ENCODE measurements at regions not wholly inside any gene's neighbourhood (a gene's known extent, or its start where the extent isn't known, plus 50 kb on each side); places are given as distances from the start of the nearest gene placed in this dataset.
A peak's percentile ranks its signal among the peaks of the same experiment; 100 is the strongest.
"Not testable (repeated sequence)": the region's sequence is repeated elsewhere in the genome, so short reads cannot be mapped to it uniquely, and the experiment has no call there.

GRCh38 chr3:139202226-139202958, 141.4 kb upstream of the MRPS22 start:
- DNase-seq, result no peak

GRCh38 chr3:139202959-139203349, 140.9 kb upstream of the MRPS22 start:
- no peak for DNase-seq

- DNase-seq, result no peak
Measured at GRCh38 chr3:139203752-139204151, 140.1 kb upstream of the MRPS22 start.

DNA sequence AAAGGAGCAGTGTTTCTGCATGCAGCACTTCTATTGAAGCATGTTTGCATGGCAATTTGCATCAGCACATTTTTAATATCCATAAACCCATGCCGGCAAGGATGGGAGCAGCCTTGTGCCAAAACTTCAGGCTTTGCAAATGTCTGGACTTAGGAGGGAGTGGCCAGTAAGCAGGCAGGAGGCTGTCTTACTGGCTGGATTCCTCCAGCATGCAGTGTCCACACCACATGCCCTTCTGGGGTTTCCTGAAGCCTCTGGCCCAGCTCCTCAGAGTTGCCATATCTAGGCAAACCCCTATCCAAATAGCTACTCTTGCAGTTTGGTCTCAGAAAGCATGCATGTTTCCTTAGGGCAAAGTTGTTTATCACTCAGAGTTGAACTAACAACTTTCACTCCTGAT, 139.1 kb upstream of the MRPS22 start:
- no peak for DNase-seq

GRCh38 chr3:139213936-139214335, 129.9 kb upstream of the MRPS22 start:
- no peak for DNase-seq

DNA sequence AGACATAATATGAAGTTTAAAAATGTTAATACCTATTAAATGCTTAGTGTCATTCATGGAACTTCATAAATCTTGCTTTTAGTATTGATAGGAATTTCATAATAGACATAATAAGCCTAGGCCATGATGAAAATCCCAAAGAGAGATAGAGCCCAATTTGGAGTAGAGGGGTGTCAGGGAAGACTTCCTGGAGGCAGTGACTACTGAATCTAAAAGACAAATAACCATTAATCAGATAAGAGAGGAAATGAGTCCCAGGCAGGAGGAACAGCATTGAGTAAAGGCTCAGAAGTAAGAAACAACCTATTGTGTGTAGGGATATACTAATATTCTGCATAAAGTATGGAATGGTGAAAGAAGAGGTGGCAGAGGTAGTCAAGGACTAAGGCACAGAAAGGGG, 126.9 kb upstream of the MRPS22 start:
- no peak for DNase-seq

- no peak for DNase-seq
Measured at GRCh38 chr3:139217633-139218032, 126.2 kb upstream of the MRPS22 start.

- no peak for DNase-seq
Measured at GRCh38 chr3:139218046-139218445, 125.8 kb upstream of the MRPS22 start.

- no peak for DNase-seq
Measured at GRCh38 chr3:139219463-139219862, 124.4 kb upstream of the MRPS22 start.

- DNase-seq, result no peak
Measured at GRCh38 chr3:139222100-139222657, 121.6 kb upstream of the MRPS22 start.

DNA sequence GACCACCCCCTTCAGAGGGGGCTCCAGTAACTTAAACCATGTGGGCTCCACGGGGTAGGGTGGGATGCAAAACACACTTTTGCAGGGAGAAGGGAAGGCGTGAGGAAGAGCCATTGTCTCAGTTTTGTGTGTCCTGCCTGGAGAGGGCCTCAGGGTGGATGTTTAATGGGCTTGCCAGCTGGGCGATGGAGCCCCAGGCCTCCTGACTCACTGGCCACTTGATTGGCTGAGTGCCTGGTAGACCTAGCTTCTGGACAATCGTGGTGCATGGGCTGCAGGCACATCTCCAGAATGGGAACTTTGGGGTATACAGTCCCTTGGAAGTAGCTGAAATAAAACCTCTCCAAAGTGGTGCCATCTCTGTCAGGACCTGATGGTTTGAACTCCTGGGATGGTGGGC, 118.3 kb upstream of the MRPS22 start:
- no peak for DNase-seq

DNA sequence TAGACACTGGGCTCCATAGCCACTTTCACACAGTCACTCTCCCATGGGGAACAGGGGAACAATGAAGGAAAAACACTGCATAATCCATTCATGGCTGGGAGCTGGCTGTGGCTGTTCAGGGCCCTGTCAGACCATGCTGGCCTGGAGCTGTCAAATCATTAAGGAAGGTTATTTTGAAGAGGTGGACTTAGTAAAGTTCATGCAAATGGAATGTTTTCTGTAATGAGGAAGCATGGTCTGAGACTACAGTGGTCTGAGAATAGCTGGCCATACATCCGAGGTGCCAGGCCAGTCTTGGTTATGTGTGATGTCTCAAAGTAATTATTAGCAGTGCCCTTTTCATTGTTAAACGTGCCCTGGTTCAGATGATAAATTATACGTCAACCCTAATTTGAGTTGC, 117.1 kb upstream of the MRPS22 start:
- DNase-seq, result no peak

DNA sequence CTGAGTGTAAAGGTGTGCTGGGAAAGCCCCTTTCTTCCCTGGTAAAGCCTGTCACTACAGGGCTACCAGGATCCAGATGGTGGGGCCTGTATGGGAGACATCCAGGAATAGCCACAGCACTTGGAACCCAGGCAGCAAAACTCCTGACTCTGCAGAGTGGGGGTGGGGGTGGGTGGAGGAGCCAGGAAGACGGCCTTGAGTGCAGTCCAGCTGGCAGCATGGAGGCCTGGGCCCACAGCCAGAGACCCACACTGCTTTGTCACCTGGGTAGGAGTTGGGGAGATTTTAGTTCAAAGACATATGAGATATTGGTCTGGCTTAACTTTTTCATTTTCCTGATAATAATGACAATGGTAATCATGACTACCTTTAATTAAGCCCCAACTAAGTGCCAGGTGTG, 116.7 kb upstream of the MRPS22 start:
- peak; percentile 77 for DNase-seq

GRCh38 chr3:139227827-139228226, 116.0 kb upstream of the MRPS22 start:
- DNase-seq, result no peak

DNA sequence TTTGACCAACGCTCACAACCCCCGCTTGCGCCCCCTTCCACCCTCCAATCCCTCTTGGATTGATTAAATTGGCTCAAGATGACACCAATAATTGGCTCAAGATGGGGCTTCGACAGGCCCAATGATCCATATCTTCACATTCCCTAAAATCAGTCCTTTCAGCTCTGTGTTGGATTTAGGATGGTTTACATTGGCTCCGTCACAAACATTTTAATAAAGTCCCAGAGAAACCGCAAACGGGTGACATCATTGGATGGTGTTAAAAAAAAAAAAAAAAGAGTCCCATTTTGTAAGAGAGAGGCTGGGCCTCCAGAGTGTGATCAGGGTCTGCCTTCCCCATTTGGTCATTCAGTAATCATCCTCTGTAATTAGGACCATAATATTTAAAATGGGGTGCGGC, 113.4 kb upstream of the MRPS22 start:
- DNase-seq, result no peak

DNA sequence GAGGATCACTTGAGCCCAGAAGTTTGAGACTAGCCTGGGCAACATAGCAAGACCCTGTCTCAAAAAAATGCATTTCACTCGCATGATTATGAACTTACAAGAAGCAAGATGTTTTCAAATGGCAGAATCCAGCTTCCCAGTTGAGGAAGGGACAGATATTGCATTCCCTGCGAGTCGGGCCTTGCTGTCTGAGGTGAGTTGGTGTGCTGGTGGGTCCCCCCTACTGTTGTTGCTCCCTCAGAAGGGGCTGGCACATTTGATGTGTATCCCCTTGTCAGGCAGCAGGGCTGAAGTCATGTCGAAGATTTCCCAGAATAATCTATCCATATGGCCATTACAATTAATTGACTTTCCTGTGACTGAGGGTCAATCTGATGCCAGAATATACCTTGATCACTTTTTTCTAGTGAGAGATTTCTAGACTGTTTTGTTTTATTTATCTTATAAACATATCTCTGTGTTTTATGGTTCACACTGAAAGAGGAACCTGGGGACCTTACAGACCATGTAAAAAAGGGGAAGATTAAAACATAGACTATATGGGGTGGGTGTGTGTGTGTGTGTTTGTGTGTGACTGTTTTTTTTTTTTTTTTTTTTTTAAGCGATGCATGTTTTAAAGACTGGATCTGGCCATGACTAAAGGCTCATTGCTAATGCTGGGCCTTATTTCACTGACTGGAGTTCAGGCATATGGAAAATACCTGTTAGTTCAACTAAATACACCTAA, 112.1 kb upstream of the MRPS22 start:
- DNase-seq, result no peak

DNA sequence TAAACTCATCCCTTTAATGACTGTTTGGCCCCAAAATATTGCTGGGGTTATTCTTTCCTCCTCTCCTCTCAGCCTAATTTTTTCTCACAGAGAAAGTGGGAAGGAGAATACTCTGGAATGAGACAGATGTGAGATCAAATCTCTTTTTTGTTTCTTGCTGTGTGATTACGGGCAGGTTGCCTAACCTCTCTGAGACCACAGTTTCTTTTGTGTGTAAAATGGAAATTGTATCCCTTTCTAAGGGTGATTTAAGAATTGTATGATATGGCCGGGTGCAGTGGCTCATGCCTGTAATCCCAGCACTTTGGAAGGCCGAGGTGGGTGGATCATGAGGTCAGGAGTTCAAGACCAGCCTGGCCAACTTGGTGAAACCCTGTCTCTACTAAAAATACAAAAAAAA, 111.5 kb upstream of the MRPS22 start:
- DNase-seq, result not testable (repeated sequence)

- DNase-seq, result no peak
Measured at GRCh38 chr3:139234491-139234890, 109.3 kb upstream of the MRPS22 start.

GRCh38 chr3:139235192-139235591, 108.6 kb upstream of the MRPS22 start:
- DNase-seq, result no peak

- no peak for DNase-seq
Measured at GRCh38 chr3:139236336-139236735, 107.5 kb upstream of the MRPS22 start.

- no peak for DNase-seq
Measured at GRCh38 chr3:139238281-139239030, 105.4 kb upstream of the MRPS22 start.

DNA sequence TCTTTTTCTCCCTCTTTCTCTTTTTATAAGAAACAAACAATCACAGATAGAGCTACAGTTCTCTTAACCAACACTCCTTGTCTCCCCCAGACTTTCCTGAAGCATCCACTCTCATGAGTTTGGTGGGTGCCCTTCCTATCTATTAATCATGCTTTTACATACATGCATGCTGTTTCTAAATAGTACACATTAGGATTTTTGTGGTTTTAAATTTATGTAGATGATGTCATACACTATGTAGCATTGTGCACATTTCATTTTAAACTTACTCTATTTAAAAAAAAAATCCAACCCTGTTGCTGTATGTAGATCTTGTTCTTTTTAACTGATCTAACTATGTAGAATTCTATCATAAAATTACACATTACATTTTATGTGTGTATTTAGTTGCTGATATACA, 104.3 kb upstream of the MRPS22 start:
- DNase-seq, result no peak

DNA sequence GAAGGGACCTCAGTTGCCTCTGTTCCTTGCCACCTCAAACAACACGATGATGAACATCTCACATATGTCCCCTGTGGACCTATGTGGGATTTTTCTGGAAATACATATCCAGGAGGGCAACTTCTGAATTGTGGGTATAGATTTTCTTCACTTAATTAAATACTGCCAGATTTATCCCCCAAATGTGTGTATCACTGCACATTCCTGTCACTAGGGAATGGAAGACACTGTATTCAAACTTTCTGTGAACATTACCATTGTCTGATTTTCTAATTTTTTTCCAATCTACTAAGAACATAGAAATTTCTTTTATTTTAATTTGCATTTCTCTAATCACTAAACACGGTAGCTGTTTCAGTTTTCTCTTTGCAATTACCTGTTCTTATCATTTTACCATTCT, 102.0 kb upstream of the MRPS22 start:
- DNase-seq, result no peak

DNA sequence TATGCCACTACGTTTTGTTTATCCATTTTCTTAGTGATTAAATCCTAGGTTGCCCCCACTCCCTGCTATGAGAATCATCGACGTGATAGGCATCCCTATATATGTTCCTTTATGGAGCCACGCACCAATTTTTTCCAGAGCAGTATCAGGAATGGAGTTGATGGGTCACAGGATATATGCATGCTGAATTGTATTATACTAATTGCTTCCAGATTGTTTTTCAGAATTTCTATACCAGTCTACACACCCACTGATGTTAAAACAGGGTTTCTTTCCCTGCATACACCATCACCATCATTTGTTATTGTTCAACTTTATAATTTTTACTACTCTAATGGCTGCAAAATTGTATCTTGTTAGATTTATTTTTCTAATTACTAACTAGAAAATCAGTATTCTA, 100.1 kb upstream of the MRPS22 start:
- DNase-seq, result no peak
